Tibial artery (tissue), 4 donors: ENCODE measurements at regions not wholly inside any gene's neighbourhood (a gene's known extent, or its start where the extent isn't known, plus 50 kb on each side); places are given as distances from the start of the nearest gene placed in this dataset.
"Not testable (repeated sequence)": the region's sequence is repeated elsewhere in the genome, so short reads cannot be mapped to it uniquely, and the experiment has no call there.

Experiments
- DNase-seq, 2 donors: peaks; one replicate each; pipeline ENCODE4 v3.0.0-alpha.2; 2019
- H3K27ac ChIP-seq, 2 donors: fragments of 200-600 bp; sonication (generic) in 1 of 2; 1 replicate in 1 of 2; 2 replicates in 1 of 2; pipeline ENCODE4 v1.5.1; 2018 to 2019; ENCODE audit warnings: mild to moderate bottlenecking in 1 of 2
- H3K27me3 ChIP-seq, 2 donors: fragments of 200-600 bp; sonication (generic) in 1 of 2; one replicate each; pipeline versions ENCODE4 v1.5.1 to v1.6.0; 2016 to 2019
- H3K36me3 ChIP-seq, 3 donors: fragments of 200-600 bp; sonication (generic) in 2 of 3; one replicate each; pipeline ENCODE4 v1.5.1; 2016 to 2019; ENCODE audit warnings: mild to moderate bottlenecking in 2 of 3
- H3K4me1 ChIP-seq, 4 donors: fragments of 200-600 bp; sonication (generic) in 2 of 4; 1 replicate in 3 of 4; 2 replicates in 1 of 4; pipeline ENCODE4 v1.5.1; 2016 to 2019
- H3K4me3 ChIP-seq, 2 donors: fragments of 200-600 bp; sonication (generic) in 1 of 2; 1 replicate in 1 of 2; 2 replicates in 1 of 2; pipeline ENCODE4 v1.5.1; 2018 to 2019; ENCODE audit warnings: mild to moderate bottlenecking in 2 of 2
- H3K9me3 ChIP-seq, 3 donors: fragments of 200-600 bp; sonication (generic) in 1 of 3; one replicate each; pipeline ENCODE4 v1.5.1; 2016 to 2019
- CTCF ChIP-seq, 2 experiments: fragments of 200-600 bp in 1 of 2; fragments of 450-650 bp in 1 of 2; IDR thresholded peaks; one replicate each; pipeline ENCODE4 v1.5.1; 2017 to 2019; ENCODE audit warnings: antibody characterized with exemption in 2 of 2, mild to moderate bottlenecking in 1 of 2, moderate library complexity in 1 of 2
- intact Hi-C: fragments of 100-400 bp; cut with DNase I; formaldehyde crosslinking; loops from one replicate; pipeline ENCODE4 v1.15.0; 2023; ENCODE audit warnings: low total_unique reads

- peaks cover 0 to 16% (median 4%) of the 10 kb centered on the region in 3 donors for H3K36me3 ChIP-seq
- no peak overlapping the region for H3K4me3 ChIP-seq
- no peak for TF ChIP-seq CTCF (IDR thresholded peaks at IDR 0.05)
- no peak overlapping the region for H3K27ac ChIP-seq
- no peaks in the 10 kb centered on the region for H3K27me3 ChIP-seq
- no peak for DNase-seq
- H3K4me1 ChIP-seq = no peaks in the 10 kb centered on the region
- intact Hi-C loops = no loop called here
- H3K9me3 ChIP-seq = no peaks in the 10 kb centered on the region
Observed at GRCh38 chr1:65577278-65577677, 156.8 kb downstream of the LEPR start.

GRCh38 chr1:65577982-65578381 is 157.5 kb downstream of the LEPR start:
- intact Hi-C loops, H3K9me3 ChIP-seq, H3K4me1 ChIP-seq, H3K27ac ChIP-seq, DNase-seq, H3K27me3 ChIP-seq, H3K4me3 ChIP-seq: not testable (repeated sequence)
- peaks cover 0 to 16% (median 4%) of the 10 kb centered on the region in 3 donors for H3K36me3 ChIP-seq

- intact Hi-C loops = no loop called here
- H3K27me3 ChIP-seq = no peaks in the 10 kb centered on the region
Observed at GRCh38 chr1:65581119-65581518, 160.7 kb downstream of the LEPR start.

GRCh38 chr1:65584399-65584798 is 163.9 kb downstream of the LEPR start:
- H3K9me3 ChIP-seq = peaks cover 0 to 11% (median 0%) of the 10 kb centered on the region in 3 donors
- no peaks in the 10 kb centered on the region for H3K4me1 ChIP-seq
- H3K36me3 ChIP-seq = no peaks in the 10 kb centered on the region
- no peak for DNase-seq
- no peak overlapping the region for H3K27ac ChIP-seq
- intact Hi-C loops = no loop called here
- no peaks in the 10 kb centered on the region for H3K27me3 ChIP-seq
- no peak for TF ChIP-seq CTCF (IDR thresholded peaks at IDR 0.05)
- no peak overlapping the region for H3K4me3 ChIP-seq

More at GRCh38 chr1:65581119-65581518, 160.7 kb downstream of the LEPR start:
- H3K36me3 ChIP-seq = peaks cover 0 to 10% (median 0%) of the 10 kb centered on the region in 3 donors
- no peak for DNase-seq
- H3K4me1 ChIP-seq = no peaks in the 10 kb centered on the region
- no peak for TF ChIP-seq CTCF (IDR thresholded peaks at IDR 0.05)
- H3K9me3 ChIP-seq = peaks cover 0 to 11% (median 0%) of the 10 kb centered on the region in 3 donors
- H3K27ac ChIP-seq = no peak overlapping the region
- no peak overlapping the region for H3K4me3 ChIP-seq

- Histone ChIP-seq H3K36me3 (no peaks in the 10 kb centered on the region), H3K9me3 (no peaks in the 10 kb centered on the region), H3K4me1 (no peaks in the 10 kb centered on the region), H3K27ac (no peak overlapping the region), H3K4me3 (no peak overlapping the region), H3K27me3 (no peaks in the 10 kb centered on the region)
- no peak for DNase-seq
- intact Hi-C loops = no loop called here
- TF ChIP-seq CTCF (IDR thresholded peaks at IDR 0.05) = no peak
Observed at GRCh38 chr1:65590279-65590678, 169.8 kb downstream of the LEPR start.

GRCh38 chr1:65593516-65593915 is 173.0 kb downstream of the LEPR start:
- no peaks in the 10 kb centered on the region for H3K27me3 ChIP-seq
- no peak overlapping the region for H3K4me3 ChIP-seq
- no peaks in the 10 kb centered on the region for H3K36me3 ChIP-seq
- intact Hi-C loops = no loop called here
- H3K9me3 ChIP-seq = no peaks in the 10 kb centered on the region
- no peak overlapping the region for H3K27ac ChIP-seq
- DNase-seq = no peak
- no peak for TF ChIP-seq CTCF (IDR thresholded peaks at IDR 0.05)
- H3K4me1 ChIP-seq = no peaks in the 10 kb centered on the region
